Left lung (tissue), 4 donors: ENCODE measurements at regions not wholly inside any gene's neighbourhood (a gene's known extent, or its start where the extent isn't known, plus 50 kb on each side); places are given as distances from the start of the nearest gene placed in this dataset.

Source experiments
- ATAC-seq: fragments of 200-7000 bp; cut with Tn5 transposase; one replicate; pipeline ENCODE4 v1.9.1; 2020; ENCODE audit warnings: moderate library complexity
- DNase-seq, 4 donors: peaks; one replicate each; pipeline ENCODE4 v3.0.0-alpha.2; 2013 to 2020
- H3K27ac ChIP-seq, 2 donors: fragments of 200-600 bp; sonication (generic) in 1 of 2; one replicate each; pipeline versions ENCODE4 v1.5.0 to v1.8.0; 2020 to 2021
- H3K27me3 ChIP-seq, 2 donors: fragments of 200-600 bp; sonication (generic) in 1 of 2; one replicate each; pipeline versions ENCODE4 v1.5.0 to v1.8.0; 2020 to 2021
- H3K36me3 ChIP-seq, 2 donors: fragments of 200-600 bp; sonication (generic) in 1 of 2; one replicate each; pipeline versions ENCODE4 v1.5.0 to v1.8.0; 2020 to 2021
- H3K4me1 ChIP-seq, 2 donors: fragments of 200-600 bp; one replicate each; pipeline ENCODE4 v1.8.0; 2021
- H3K4me3 ChIP-seq, 2 donors: fragments of 200-600 bp; sonication (generic) in 1 of 2; one replicate each; pipeline versions ENCODE4 v1.5.0 to v1.8.0; 2020 to 2021; ENCODE audit warnings: mild to moderate bottlenecking in 1 of 2
- H3K9me3 ChIP-seq, 2 donors: fragments of 200-600 bp; sonication (generic) in 1 of 2; one replicate each; pipeline versions ENCODE4 v1.5.0 to v1.8.0; 2020 to 2021
- intact Hi-C, 2 donors: fragments of 100-400 bp; cut with DNase I; formaldehyde crosslinking; loops; one replicate each; pipeline versions ENCODE4 v1.11.2 to v1.14.2; 2022
- TF ChIP-seq, protein P1 (sequence below), 2 donors: fragments of 200-600 bp; sonication (generic) in 1 of 2; IDR thresholded peaks; one replicate each; pipeline versions ENCODE4 v1.5.0 to v1.8.0; 2021; ENCODE audit warnings: antibody characterized with exemption in 2 of 2
- donor health status: DM: no; HTN: yes; CAD: no.
- donor health status: DM: no; HTN: no; CAD: no.

DNA sequence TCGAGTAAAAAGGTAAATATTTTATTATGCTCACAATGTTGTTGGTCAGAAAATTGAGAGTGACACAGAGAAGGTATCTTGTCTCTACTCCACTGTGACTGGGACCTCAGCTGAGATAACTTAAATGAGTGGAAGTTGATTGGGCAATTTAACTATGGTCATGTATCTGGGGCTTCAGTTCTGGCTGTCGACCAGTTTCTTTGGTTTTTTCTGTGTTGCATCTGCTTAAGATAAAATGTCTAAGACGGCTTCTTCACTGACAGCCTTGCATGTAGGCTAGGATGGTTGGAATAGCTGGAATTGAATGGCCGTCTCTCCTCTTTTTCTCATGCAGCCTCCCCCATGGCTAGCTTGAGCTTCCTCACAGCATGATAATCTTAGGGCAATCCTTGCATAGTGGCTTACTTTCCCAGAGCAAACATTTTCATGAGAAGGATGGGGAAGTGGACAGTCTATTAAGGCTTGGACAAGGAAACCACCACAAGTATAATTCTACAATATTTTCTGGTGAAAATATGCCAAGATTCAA is 433.7 kb downstream of the KIF2B start:
- ATAC-seq: no peak
- H3K27ac ChIP-seq: no peak overlapping the region
- TF ChIP-seq, protein P1, sequence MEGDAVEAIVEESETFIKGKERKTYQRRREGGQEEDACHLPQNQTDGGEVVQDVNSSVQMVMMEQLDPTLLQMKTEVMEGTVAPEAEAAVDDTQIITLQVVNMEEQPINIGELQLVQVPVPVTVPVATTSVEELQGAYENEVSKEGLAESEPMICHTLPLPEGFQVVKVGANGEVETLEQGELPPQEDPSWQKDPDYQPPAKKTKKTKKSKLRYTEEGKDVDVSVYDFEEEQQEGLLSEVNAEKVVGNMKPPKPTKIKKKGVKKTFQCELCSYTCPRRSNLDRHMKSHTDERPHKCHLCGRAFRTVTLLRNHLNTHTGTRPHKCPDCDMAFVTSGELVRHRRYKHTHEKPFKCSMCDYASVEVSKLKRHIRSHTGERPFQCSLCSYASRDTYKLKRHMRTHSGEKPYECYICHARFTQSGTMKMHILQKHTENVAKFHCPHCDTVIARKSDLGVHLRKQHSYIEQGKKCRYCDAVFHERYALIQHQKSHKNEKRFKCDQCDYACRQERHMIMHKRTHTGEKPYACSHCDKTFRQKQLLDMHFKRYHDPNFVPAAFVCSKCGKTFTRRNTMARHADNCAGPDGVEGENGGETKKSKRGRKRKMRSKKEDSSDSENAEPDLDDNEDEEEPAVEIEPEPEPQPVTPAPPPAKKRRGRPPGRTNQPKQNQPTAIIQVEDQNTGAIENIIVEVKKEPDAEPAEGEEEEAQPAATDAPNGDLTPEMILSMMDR (IDR thresholded peaks at IDR 0.05): no peak
- H3K27me3 ChIP-seq: no peaks in the 10 kb centered on the region
- intact Hi-C loops: no loop called here
- no peaks in the 10 kb centered on the region for H3K36me3 ChIP-seq
- DNase-seq: no peak
- peaks cover 0 to 4% of the 10 kb centered on the region in 2 donors for H3K9me3 ChIP-seq
- no peaks in the 10 kb centered on the region for H3K4me1 ChIP-seq
- no peak overlapping the region for H3K4me3 ChIP-seq

- intact Hi-C loops: no loop called here
These were observed 434.7 kb downstream of the KIF2B start for GRCh38 chr17:54257440-54257839.

DNA sequence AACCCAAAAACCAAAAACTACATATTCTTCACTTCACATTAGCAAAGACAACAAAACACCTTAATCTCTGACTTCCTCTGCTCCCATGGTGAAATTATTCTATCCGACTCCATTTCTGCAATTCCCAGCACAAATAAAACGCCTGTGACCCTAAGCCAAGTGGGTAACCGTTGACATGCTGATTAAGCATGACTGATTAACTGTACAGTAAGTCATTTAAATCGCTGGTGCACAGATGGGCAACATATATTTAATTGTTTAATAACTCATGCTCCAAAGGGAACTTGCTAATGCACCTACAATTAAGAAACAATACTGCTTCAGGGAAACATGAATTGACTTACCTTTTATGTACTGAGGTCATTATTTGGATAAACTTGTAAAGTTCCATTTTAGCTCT is 436.7 kb downstream of the KIF2B start:
- intact Hi-C loops: no loop called here
- DNase-seq: no peak
- H3K4me1 ChIP-seq: no peaks in the 10 kb centered on the region
- H3K27me3 ChIP-seq: no peaks in the 10 kb centered on the region
- no peak overlapping the region for H3K27ac ChIP-seq
- no peaks in the 10 kb centered on the region for H3K36me3 ChIP-seq
- TF ChIP-seq, protein P1 (IDR thresholded peaks at IDR 0.05): no peak
- no peak overlapping the region for H3K4me3 ChIP-seq
- peaks cover 0 to 11% of the 10 kb centered on the region in 2 donors for H3K9me3 ChIP-seq
- ATAC-seq: no peak

More at GRCh38 chr17:54257440-54257839, 434.7 kb downstream of the KIF2B start:
- Histone ChIP-seq H3K27me3 (no peaks in the 10 kb centered on the region), H3K9me3 (peaks cover 0 to 4% of the 10 kb centered on the region in 2 donors), H3K27ac (no peak overlapping the region), H3K4me3 (no peak overlapping the region), H3K4me1 (no peaks in the 10 kb centered on the region), H3K36me3 (no peaks in the 10 kb centered on the region)
- DNase-seq (peak in 1 of 4 donors; percentile 1), ATAC-seq (no peak)
- TF ChIP-seq, protein P1 (IDR thresholded peaks at IDR 0.05): no peak

DNA sequence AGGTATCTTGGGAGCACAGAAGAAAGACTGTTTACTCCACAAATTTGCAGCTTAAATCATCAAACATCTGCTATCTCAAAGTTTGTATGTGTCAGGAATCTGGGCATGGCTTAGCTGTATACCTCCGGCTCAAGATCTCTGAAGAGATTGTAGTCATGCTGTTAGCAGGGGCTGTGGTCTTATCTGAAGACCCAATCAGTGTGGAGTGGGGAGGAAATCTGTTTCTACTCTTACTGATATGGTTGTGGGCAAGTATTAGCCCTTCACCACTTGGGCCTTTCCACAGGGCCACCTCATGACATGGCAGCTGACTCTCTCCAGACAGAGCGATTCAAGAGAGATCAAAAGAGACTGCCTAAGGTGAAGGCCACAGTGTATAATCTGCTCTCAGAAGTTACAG is 438.7 kb downstream of the KIF2B start:
- TF ChIP-seq, protein P1 (IDR thresholded peaks at IDR 0.05): no peak
- intact Hi-C loops: no loop called here
- Histone ChIP-seq H3K9me3 (peaks cover 0 to 16% of the 10 kb centered on the region in 2 donors), H3K27me3 (no peaks in the 10 kb centered on the region), H3K36me3 (no peaks in the 10 kb centered on the region), H3K4me1 (no peaks in the 10 kb centered on the region), H3K4me3 (no peak overlapping the region), H3K27ac (no peak overlapping the region)
- ATAC-seq (no peak), DNase-seq (no peak)

GRCh38 chr17:54269881-54270280 is 447.2 kb downstream of the KIF2B start:
- TF ChIP-seq, protein P1 (IDR thresholded peaks at IDR 0.05): no peak
- ATAC-seq: no peak
- Histone ChIP-seq H3K27me3 (no peaks in the 10 kb centered on the region), H3K4me1 (no peaks in the 10 kb centered on the region), H3K9me3 (peaks cover 0 to 1% of the 10 kb centered on the region in 2 donors), H3K36me3 (no peaks in the 10 kb centered on the region), H3K4me3 (no peak overlapping the region), H3K27ac (no peak overlapping the region)
- no peak for DNase-seq
- intact Hi-C loops: no loop called here
